HCT116 (cell line): ENCODE measurements at regions not wholly inside any gene's neighbourhood (a gene's known extent, or its start where the extent isn't known, plus 50 kb on each side); places are given as distances from the start of the nearest gene placed in this dataset.
"Not testable (repeated sequence)": the region's sequence is repeated elsewhere in the genome, so short reads cannot be mapped to it uniquely, and the experiment has no call there.

ENCODE experiments used
- CTCF ChIP-seq, 3 experiments: fragments of 200-600 bp in 1 of 3; sonication (generic) in 1 of 3; IDR thresholded peaks in 2 of 3; conservative IDR thresholded peaks in 1 of 3; 2 replicates each; pipeline ENCODE4 v1.5.1; 2012 to 2017; ENCODE audit warnings: low read depth in 2 of 3, low read length in 2 of 3, antibody characterized with exemption in 1 of 3, borderline replicate concordance in 1 of 3, control low read depth in 1 of 3, mild to moderate bottlenecking in 1 of 3, mixed read lengths in 1 of 3, mixed run types in 1 of 3, moderate library complexity in 1 of 3; ENCODE audit not compliant: insufficient read depth in 1 of 3
- EZH2 ChIP-seq: fragments of 200-600 bp; sonication (generic); IDR thresholded peaks from 2 replicates; pipeline ENCODE4 v1.6.1; 2017; ENCODE audit warnings: antibody characterized with exemption, mixed run types
- JUND ChIP-seq: IDR thresholded peaks from 2 replicates; pipeline ENCODE4 v1.6.1; 2012
- MAX ChIP-seq: IDR thresholded peaks from 2 replicates; pipeline ENCODE4 v1.6.1; 2012
- POLR2A ChIP-seq: IDR thresholded peaks from 2 replicates; pipeline ENCODE4 v1.7.0; 2011; ENCODE audit warnings: borderline replicate concordance; ENCODE audit not compliant: insufficient read depth, insufficient read length; ENCODE audit errors: extremely low read depth
- RAD21 ChIP-seq: IDR thresholded peaks from 2 replicates; pipeline ENCODE4 v1.6.1; 2012; ENCODE audit warnings: low read depth, mild to moderate bottlenecking
- REST ChIP-seq: IDR thresholded peaks from 2 replicates; pipeline ENCODE4 v1.6.1; 2012; ENCODE audit warnings: low read depth
- SP1 ChIP-seq: IDR thresholded peaks from 2 replicates; pipeline ENCODE4 v1.6.1; 2012; ENCODE audit warnings: low read depth
- ZNF274 ChIP-seq: fragments of 200-500 bp; sonication (Bioruptor generic); IDR thresholded peaks from 2 replicates; pipeline ENCODE4 v1.6.1; 2014; ENCODE audit warnings: mild to moderate bottlenecking, low read depth, low read length, inconsistent platforms

- not testable (repeated sequence) for TF ChIP-seq POLR2A; CTCF (IDR thresholded peaks at IDR 0.05 in 2 of 3, conservative IDR thresholded peaks at IDR 0.05 in 1 of 3; ENCODE audit: borderline replicate concordance in 1 of 3, insufficient read depth in 1 of 3, low read depth in 2 of 3, low read length in 2 of 3); MAX; REST; JUND; SP1; ZNF274; RAD21; EZH2
These were observed 108.6 kb downstream of the TRIM69 start for GRCh38 chr15:44844936-44845335.
